PC-9 (cell line): ENCODE measurements at regions not wholly inside any gene's neighbourhood (a gene's known extent, or its start where the extent isn't known, plus 50 kb on each side); places are given as distances from the start of the nearest gene placed in this dataset.

ENCODE experiments used
- EZH2 ChIP-seq: fragments of 200-600 bp; sonication (generic); IDR thresholded peaks from 2 replicates; pipeline ENCODE4 v1.8.0; 2017; ENCODE audit warnings: antibody characterized with exemption, low read depth
- TF ChIP-seq, protein P1 (sequence below): fragments of 200-600 bp; sonication (generic); conservative IDR thresholded peaks from 2 replicates; pipeline ENCODE4 v1.6.1; 2017; ENCODE audit warnings: mixed run types, antibody characterized with exemption, mild to moderate bottlenecking, moderate library complexity

DNA sequence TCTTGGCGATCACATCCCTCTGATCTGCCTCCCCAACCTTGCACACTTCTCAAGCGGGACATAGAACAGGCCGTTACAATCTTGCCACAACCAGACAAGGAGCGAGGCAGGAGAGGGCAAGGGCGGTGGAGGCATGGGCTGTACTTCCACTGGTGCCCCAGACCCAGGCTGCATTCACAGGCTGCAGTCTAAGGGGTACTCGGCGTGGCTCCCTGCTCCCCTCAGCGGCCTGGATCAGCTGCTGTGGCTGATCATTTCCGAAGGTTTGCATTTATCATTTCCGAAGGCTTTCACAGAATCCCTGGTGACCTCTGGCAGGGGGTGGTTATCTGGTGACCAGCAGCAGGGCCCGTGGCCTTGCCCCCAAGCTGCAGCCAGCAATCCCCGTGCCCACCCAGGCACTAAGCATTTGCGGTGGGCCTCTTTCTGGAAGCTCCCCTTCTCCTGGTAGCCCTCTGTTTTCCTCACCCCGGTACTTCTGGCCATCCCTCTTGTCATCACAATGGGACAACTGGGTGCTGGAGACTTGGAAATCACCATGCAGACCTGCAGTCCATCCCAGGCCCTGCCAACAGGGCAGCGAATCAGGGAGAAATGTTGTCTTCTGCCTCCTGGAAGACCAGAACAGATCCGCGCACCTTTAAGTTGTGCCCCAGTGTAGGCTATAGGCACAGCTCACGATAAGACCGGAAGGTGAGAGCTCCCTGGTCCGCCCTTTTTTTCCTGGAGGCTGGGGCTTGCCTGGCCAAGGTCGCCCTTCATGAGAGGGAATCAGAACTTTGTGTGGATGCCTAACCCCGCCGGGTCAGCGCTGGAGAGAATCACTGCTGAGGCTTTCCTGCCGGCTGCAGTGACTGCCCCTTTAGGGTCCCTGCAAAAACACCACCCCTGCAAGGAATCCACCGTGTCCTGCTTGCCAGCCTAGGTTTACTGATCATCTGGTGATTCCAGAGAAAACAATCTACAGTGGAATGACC is 1739.1 kb downstream of the TP53TG3F start:
- TF ChIP-seq, protein P1, sequence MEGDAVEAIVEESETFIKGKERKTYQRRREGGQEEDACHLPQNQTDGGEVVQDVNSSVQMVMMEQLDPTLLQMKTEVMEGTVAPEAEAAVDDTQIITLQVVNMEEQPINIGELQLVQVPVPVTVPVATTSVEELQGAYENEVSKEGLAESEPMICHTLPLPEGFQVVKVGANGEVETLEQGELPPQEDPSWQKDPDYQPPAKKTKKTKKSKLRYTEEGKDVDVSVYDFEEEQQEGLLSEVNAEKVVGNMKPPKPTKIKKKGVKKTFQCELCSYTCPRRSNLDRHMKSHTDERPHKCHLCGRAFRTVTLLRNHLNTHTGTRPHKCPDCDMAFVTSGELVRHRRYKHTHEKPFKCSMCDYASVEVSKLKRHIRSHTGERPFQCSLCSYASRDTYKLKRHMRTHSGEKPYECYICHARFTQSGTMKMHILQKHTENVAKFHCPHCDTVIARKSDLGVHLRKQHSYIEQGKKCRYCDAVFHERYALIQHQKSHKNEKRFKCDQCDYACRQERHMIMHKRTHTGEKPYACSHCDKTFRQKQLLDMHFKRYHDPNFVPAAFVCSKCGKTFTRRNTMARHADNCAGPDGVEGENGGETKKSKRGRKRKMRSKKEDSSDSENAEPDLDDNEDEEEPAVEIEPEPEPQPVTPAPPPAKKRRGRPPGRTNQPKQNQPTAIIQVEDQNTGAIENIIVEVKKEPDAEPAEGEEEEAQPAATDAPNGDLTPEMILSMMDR, result no peak
- TF ChIP-seq EZH2, result no peak
